Mesenchymal stem cell (in vitro differentiated cells and primary cell): ENCODE measurements at regions not wholly inside any gene's neighbourhood (a gene's known extent, or its start where the extent isn't known, plus 50 kb on each side); places are given as distances from the start of the nearest gene placed in this dataset.
"Not testable (repeated sequence)": the region's sequence is repeated elsewhere in the genome, so short reads cannot be mapped to it uniquely, and the experiment has no call there.

Experiments
- DNase-seq: peaks from one replicate; pipeline ENCODE4 v3.0.0-alpha.2; 2013
- H2AFZ ChIP-seq: one replicate; pipeline ENCODE4 v1.6.1; 2013; ENCODE audit warnings: low read depth, mild to moderate bottlenecking, control low read depth, inconsistent platforms, low read length, moderate library complexity
- H2AK5ac ChIP-seq: 2 replicates; pipeline ENCODE4 v1.6.1; 2013; ENCODE audit warnings: low read length, moderate library complexity, mild to moderate bottlenecking, inconsistent platforms; ENCODE audit not compliant: severe bottlenecking
- H2BK120ac ChIP-seq: one replicate; pipeline ENCODE4 v1.6.1; 2013; ENCODE audit warnings: low read depth, mild to moderate bottlenecking, inconsistent platforms, low read length, moderate library complexity
- H2BK12ac ChIP-seq, 2 experiments: one replicate each; pipeline ENCODE4 v1.6.1; 2013; ENCODE audit warnings: inconsistent platforms in 2 of 2, low read length in 2 of 2, mild to moderate bottlenecking in 2 of 2, moderate library complexity in 2 of 2, control low read depth in 1 of 2
- H2BK15ac ChIP-seq: one replicate; pipeline ENCODE4 v1.6.1; 2013; ENCODE audit warnings: mild to moderate bottlenecking, low read depth, inconsistent platforms; ENCODE audit not compliant: poor library complexity, severe bottlenecking
- H2BK5ac ChIP-seq: 2 replicates; pipeline ENCODE4 v1.6.1; 2013; ENCODE audit warnings: low read depth, mild to moderate bottlenecking, low read length, control low read depth, inconsistent platforms; ENCODE audit not compliant: poor library complexity, severe bottlenecking
- H3K14ac ChIP-seq, 2 experiments: one replicate each; pipeline ENCODE4 v1.6.1; 2013; ENCODE audit warnings: inconsistent platforms in 2 of 2, low read length in 2 of 2, control low read depth in 1 of 2, mild to moderate bottlenecking in 1 of 2, moderate library complexity in 1 of 2
- H3K18ac ChIP-seq, 2 experiments: one replicate each; pipeline ENCODE4 v1.6.1; 2013; ENCODE audit warnings: inconsistent platforms in 2 of 2, low read length in 2 of 2, control low read depth in 1 of 2, low read depth in 1 of 2, mild to moderate bottlenecking in 1 of 2
- H3K23ac ChIP-seq, 2 experiments: one replicate each; pipeline ENCODE4 v1.6.1; 2013; ENCODE audit warnings: inconsistent platforms in 2 of 2, low read length in 2 of 2, mild to moderate bottlenecking in 2 of 2, moderate library complexity in 2 of 2, control low read depth in 1 of 2
- H3K27ac ChIP-seq: 2 replicates; pipeline ENCODE4 v1.5.1; 2013; ENCODE audit warnings: mild to moderate bottlenecking, moderate library complexity, low read length, control low read depth, inconsistent platforms; ENCODE audit not compliant: poor library complexity, severe bottlenecking
- H3K27me3 ChIP-seq, 2 experiments: 2 replicates each; pipeline versions ENCODE4 v1.6.1 to v1.7.0; 2013; ENCODE audit warnings: low read length in 2 of 2, mild to moderate bottlenecking in 2 of 2, moderate library complexity in 2 of 2, control low read depth in 1 of 2, inconsistent platforms in 1 of 2; ENCODE audit not compliant: control insufficient read depth in 1 of 2, insufficient read depth in 1 of 2
- H3K36me3 ChIP-seq, 2 experiments: 2 replicates each; pipeline versions ENCODE4 v1.6.1 to v1.7.0; 2013; ENCODE audit warnings: low read length in 2 of 2, control low read depth in 1 of 2, inconsistent platforms in 1 of 2, low read depth in 1 of 2, mild to moderate bottlenecking in 1 of 2; ENCODE audit not compliant: insufficient read depth in 2 of 2, control insufficient read depth in 1 of 2
- H3K4ac ChIP-seq, 2 experiments: one replicate each; pipeline ENCODE4 v1.6.1; 2013; ENCODE audit warnings: inconsistent platforms in 2 of 2, low read length in 2 of 2, mild to moderate bottlenecking in 2 of 2, moderate library complexity in 2 of 2, control low read depth in 1 of 2, low read depth in 1 of 2
- H3K4me1 ChIP-seq: 2 replicates; pipeline ENCODE4 v1.6.1; 2013; ENCODE audit warnings: low read depth, low read length, control low read depth; ENCODE audit not compliant: control insufficient read depth, insufficient read depth
- H3K4me2 ChIP-seq: 2 replicates; pipeline ENCODE4 v1.6.1; 2013; ENCODE audit warnings: low read length, mild to moderate bottlenecking, inconsistent platforms; ENCODE audit not compliant: poor library complexity, severe bottlenecking
- H3K4me3 ChIP-seq, 2 experiments: 2 replicates each; pipeline versions ENCODE4 v1.5.1 to v1.7.0; 2013; ENCODE audit warnings: low read length in 2 of 2, mild to moderate bottlenecking in 2 of 2, control low read depth in 1 of 2, low read depth in 1 of 2; ENCODE audit not compliant: insufficient read depth in 1 of 2
- H3K79me1 ChIP-seq: replicated peaks from 2 replicates; pipeline ENCODE4 v1.6.1; 2013; ENCODE audit warnings: mild to moderate bottlenecking, control low read depth, low read length, inconsistent platforms; ENCODE audit not compliant: poor library complexity, severe bottlenecking
- H3K9ac ChIP-seq: 2 replicates; pipeline ENCODE4 v1.7.0; 2013; ENCODE audit warnings: mild to moderate bottlenecking, low read length, moderate library complexity
- H3K9me3 ChIP-seq: 2 replicates; pipeline ENCODE4 v1.7.0; 2013; ENCODE audit warnings: mild to moderate bottlenecking, low read length; ENCODE audit not compliant: control insufficient read depth
- H4K8ac ChIP-seq: one replicate; pipeline ENCODE4 v1.6.1; 2013; ENCODE audit warnings: inconsistent platforms, mild to moderate bottlenecking, low read length, moderate library complexity
- H4K91ac ChIP-seq: one replicate; pipeline ENCODE4 v1.6.1; 2013; ENCODE audit warnings: mild to moderate bottlenecking, low read length, inconsistent platforms
- WGBS: methylation state at CpG from one replicate; pipeline ENCODE4 v1.1.7; 2013; ENCODE audit warnings: mixed read lengths; 5-methylcytosine and 5-hydroxymethylcytosine counted together

DNA sequence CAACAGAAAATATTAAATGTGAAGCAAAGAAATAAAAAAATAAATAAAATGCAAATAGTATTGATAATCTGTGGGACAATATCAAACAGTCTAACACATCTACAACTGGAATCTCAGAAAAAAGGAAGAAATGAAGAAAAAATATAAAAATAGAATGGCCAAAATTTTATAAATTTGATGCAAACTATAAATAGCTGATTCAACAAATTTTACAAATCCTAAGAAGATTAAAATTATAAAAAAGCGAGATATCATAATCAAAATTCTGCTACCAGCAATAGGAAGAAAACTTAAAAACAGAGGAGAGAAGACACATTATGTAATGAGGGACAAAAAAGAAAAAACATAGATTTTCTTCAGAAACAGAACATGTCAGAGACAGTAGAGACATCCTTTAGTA, 129.2 kb upstream of the IRX1 start:
- H3K14ac ChIP-seq: no peak overlapping the region
- no peak overlapping the region for H2AK5ac ChIP-seq
- no peak overlapping the region for H3K27ac ChIP-seq
- H2BK15ac ChIP-seq: no peak overlapping the region
- no peak for DNase-seq
- no peak overlapping the region for H3K4me2 ChIP-seq
- H4K8ac ChIP-seq: no peak overlapping the region
- no peak overlapping the region for H3K23ac ChIP-seq
- H3K4ac ChIP-seq: no peak overlapping the region
- no peak overlapping the region for H3K18ac ChIP-seq
- WGBS: no CpG with 5 or more reads among the region's 1 CpG
- H3K27me3 ChIP-seq: no peaks in the 10 kb centered on the region
- H3K4me3 ChIP-seq: no peak overlapping the region
- H3K9ac ChIP-seq: no peak overlapping the region
- H3K36me3 ChIP-seq: no peaks in the 10 kb centered on the region
- no peak overlapping the region for H2AFZ ChIP-seq
- H4K91ac ChIP-seq: no peak overlapping the region
- no peaks in the 10 kb centered on the region for H3K79me1 ChIP-seq
- no peak overlapping the region for H2BK12ac ChIP-seq
- H3K9me3 ChIP-seq: peaks cover 21% of the 10 kb centered on the region
- H3K4me1 ChIP-seq: no peaks in the 10 kb centered on the region
- no peak overlapping the region for H2BK120ac ChIP-seq
- no peak overlapping the region for H2BK5ac ChIP-seq

DNA sequence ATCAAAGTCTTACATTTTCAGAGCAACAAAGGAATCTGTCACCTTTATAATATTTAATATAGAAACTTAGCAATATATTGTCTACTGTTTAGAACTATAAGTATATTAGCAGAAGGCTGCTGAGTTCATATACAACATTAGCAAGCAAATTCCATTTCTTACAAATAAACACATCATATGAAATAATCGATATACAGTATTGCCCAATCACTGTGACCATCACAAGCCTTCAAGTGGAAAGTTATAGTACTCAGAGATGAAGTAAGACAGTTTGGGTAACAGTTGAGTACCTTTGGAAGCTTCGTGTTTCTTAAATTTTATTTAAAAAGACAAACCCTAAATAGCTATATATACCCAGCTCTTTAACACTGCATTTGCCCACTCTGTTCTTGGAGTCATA, 135.2 kb upstream of the IRX1 start:
- Histone ChIP-seq H3K27me3 (no peaks in the 10 kb centered on the region), H3K14ac (no peak overlapping the region), H3K27ac (no peak overlapping the region), H2BK12ac (no peak overlapping the region), H4K91ac (no peak overlapping the region), H2AK5ac (no peak overlapping the region), H3K4me2 (no peak overlapping the region), H3K4me3 (no peak overlapping the region), H4K8ac (no peak overlapping the region), H3K36me3 (no peaks in the 10 kb centered on the region), H2BK5ac (no peak overlapping the region), H3K9ac (no peak overlapping the region), H3K4me1 (no peaks in the 10 kb centered on the region), H3K18ac (no peak overlapping the region), H3K23ac (no peak overlapping the region), H3K4ac (no peak overlapping the region), H2BK120ac (no peak overlapping the region), H2AFZ (no peak overlapping the region), H3K9me3 (peaks cover 8% of the 10 kb centered on the region), H2BK15ac (no peak overlapping the region), H3K79me1 (no peaks in the 10 kb centered on the region)
- DNase-seq: no peak
- WGBS: no CpG with 5 or more reads among the region's 2 CpGs

DNA sequence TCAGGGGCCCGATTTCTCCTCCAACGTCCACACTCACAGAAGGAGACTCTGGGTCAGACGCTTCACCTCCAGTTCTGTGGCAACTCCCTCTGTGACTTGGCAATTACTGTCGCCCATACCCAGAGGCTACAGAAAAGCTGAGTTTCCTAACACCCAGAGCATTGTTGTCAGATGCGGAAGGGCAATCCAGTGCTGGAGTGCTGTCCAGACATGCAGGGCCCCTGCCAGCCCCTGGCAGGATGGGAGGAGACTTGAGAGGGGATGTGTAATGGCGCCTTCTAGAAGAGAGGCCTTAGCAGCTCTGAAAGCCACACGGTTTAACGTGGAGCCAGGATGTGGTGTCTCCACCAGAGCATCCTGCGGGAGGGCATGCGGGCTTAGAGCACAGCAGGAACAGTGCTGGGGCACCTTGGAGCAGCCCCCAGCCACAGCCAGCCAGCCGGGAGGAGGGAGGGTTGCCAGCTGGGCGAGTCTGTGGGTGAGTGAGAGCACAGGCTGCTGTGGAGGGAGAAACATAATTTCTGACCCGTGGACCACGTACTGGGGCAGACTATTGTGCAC, 139.4 kb upstream of the IRX1 start:
- Histone ChIP-seq H3K18ac (no peak overlapping the region), H2BK12ac (no peak overlapping the region), H2BK5ac (no peak overlapping the region), H3K4me1 (no peaks in the 10 kb centered on the region), H3K36me3 (no peaks in the 10 kb centered on the region), H3K79me1 (no peaks in the 10 kb centered on the region), H2AK5ac (no peak overlapping the region), H3K14ac (no peak overlapping the region), H2BK15ac (no peak overlapping the region), H3K9me3 (peaks cover 4% of the 10 kb centered on the region), H3K4me2 (no peak overlapping the region), H2AFZ (no peak overlapping the region), H3K9ac (no peak overlapping the region), H3K27ac (no peak overlapping the region), H2BK120ac (no peak overlapping the region), H4K91ac (no peak overlapping the region), H3K27me3 (no peaks in the 10 kb centered on the region), H3K4ac (no peak overlapping the region), H4K8ac (no peak overlapping the region), H3K23ac (no peak overlapping the region), H3K4me3 (no peak overlapping the region)
- WGBS: 78% methylated on average over 14 of the region's 14 CpGs
- no peak for DNase-seq

DNA sequence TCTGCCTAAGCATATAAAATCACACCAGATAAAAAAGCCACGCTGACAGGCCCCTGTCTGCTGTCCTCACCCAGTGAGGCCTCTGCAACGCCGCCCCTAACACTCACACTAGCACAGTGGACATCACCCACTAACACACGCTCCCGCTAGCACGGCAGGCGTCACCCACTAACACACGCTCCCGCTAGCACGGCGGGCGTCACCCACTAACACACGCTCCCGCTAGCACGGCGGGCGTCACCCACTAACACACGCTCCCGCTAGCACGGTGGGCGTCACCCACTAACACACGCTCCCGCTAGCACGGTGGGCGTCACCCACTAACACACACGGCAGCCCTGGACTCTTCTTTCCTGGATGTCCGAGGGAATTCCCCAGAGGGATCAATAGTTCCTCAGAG, 141.6 kb upstream of the IRX1 start:
- not testable (repeated sequence) for H3K4me1 ChIP-seq, H3K36me3 ChIP-seq, H3K79me1 ChIP-seq, H3K4me3 ChIP-seq, H2BK120ac ChIP-seq, H2BK5ac ChIP-seq, H3K14ac ChIP-seq, H2BK15ac ChIP-seq, H3K9ac ChIP-seq, DNase-seq, H3K27ac ChIP-seq, H3K4ac ChIP-seq, H3K9me3 ChIP-seq, H2AK5ac ChIP-seq, H4K8ac ChIP-seq, H3K27me3 ChIP-seq, H2AFZ ChIP-seq, H4K91ac ChIP-seq, H3K23ac ChIP-seq, H2BK12ac ChIP-seq, H3K4me2 ChIP-seq, H3K18ac ChIP-seq
- 92% methylated on average over 27 of the region's 27 CpGs for WGBS
